Stomach (tissue), 8 donors: ENCODE measurements at regions not wholly inside any gene's neighbourhood (a gene's known extent, or its start where the extent isn't known, plus 50 kb on each side); places are given as distances from the start of the nearest gene placed in this dataset.
A peak's percentile ranks its signal among the peaks of the same experiment; 100 is the strongest.

Source experiments
- DNase-seq, 2 donors: peaks; one replicate each; pipeline versions ENCODE4 v3.0.0 to v3.0.0-alpha.2; 2013 to 2019
- H3K27ac ChIP-seq, 5 donors: fragments of 200-600 bp in 4 of 5; sonication (generic) in 4 of 5; one replicate each; pipeline ENCODE4 v1.5.1; 2013 to 2019; ENCODE audit warnings: mild to moderate bottlenecking in 1 of 5, moderate library complexity in 1 of 5
- H3K27me3 ChIP-seq, 3 donors: fragments of 200-600 bp; sonication (generic); one replicate each; pipeline ENCODE4 v1.5.1; 2017 to 2019; ENCODE audit warnings: mixed run types in 1 of 3
- H3K36me3 ChIP-seq, 4 donors: fragments of 200-600 bp; sonication (generic); 1 replicate in 3 of 4; 2 replicates in 1 of 4; pipeline ENCODE4 v1.5.1; 2016 to 2019
- H3K4me1 ChIP-seq, 4 donors: fragments of 200-600 bp; sonication (generic); one replicate each; pipeline ENCODE4 v1.5.1; 2016 to 2019
- H3K4me3 ChIP-seq, 4 donors: fragments of 200-600 bp; sonication (generic) in 3 of 4; one replicate each; pipeline ENCODE4 v1.5.1; 2016 to 2019; ENCODE audit warnings: mild to moderate bottlenecking in 1 of 4
- H3K9me3 ChIP-seq, 4 donors: fragments of 200-600 bp; sonication (generic); one replicate each; pipeline ENCODE4 v1.5.1; 2016 to 2019
- EP300 ChIP-seq: sonication (generic); formaldehyde crosslinking; IDR thresholded peaks from one replicate; pipeline ENCODE4 v1.6.1; 2017; ENCODE audit warnings: antibody characterized with exemption
- POLR2A ChIP-seq, 4 donors: fragments of 450-650 bp; IDR thresholded peaks; one replicate each; pipeline ENCODE4 v1.6.1; 2016; ENCODE audit warnings: antibody characterized with exemption in 4 of 4, control low read depth in 2 of 4, mild to moderate bottlenecking in 1 of 4, moderate library complexity in 1 of 4
- POLR2AphosphoS5 ChIP-seq, 3 donors: sonication (generic); formaldehyde crosslinking; IDR thresholded peaks; one replicate each; pipeline ENCODE4 v1.6.1; 2016; ENCODE audit warnings: antibody characterized with exemption in 3 of 3
- WGBS, 5 donors: extraction: QIAGEN DNeasy Blood & Tissue Kit in 3 of 5; methylation state at CpG; one replicate each; pipeline versions ENCODE4 v1.1.5 to v1.1.7; 2013 to 2018; 5-methylcytosine and 5-hydroxymethylcytosine counted together
- intact Hi-C: fragments of 100-400 bp; cut with DNase I; formaldehyde crosslinking; loops from one replicate; pipeline ENCODE4 v1.15.1; 2023; ENCODE audit warnings: low total_unique reads
- TF ChIP-seq, protein P1 (sequence below), 7 experiments: fragments of 450-650 bp in 4 of 7; fragments of 200-600 bp in 3 of 7; sonication (generic) in 3 of 7; IDR thresholded peaks; one replicate each; pipeline ENCODE4 v1.5.1; 2016 to 2019; ENCODE audit warnings: antibody characterized with exemption in 7 of 7, control low read depth in 2 of 7, mild to moderate bottlenecking in 1 of 7
- donor health status: healthy with polysubstance abuse.
- donor health status: Bipolar disorder and iron deficiency.
- donor health status: healthy.

DNA sequence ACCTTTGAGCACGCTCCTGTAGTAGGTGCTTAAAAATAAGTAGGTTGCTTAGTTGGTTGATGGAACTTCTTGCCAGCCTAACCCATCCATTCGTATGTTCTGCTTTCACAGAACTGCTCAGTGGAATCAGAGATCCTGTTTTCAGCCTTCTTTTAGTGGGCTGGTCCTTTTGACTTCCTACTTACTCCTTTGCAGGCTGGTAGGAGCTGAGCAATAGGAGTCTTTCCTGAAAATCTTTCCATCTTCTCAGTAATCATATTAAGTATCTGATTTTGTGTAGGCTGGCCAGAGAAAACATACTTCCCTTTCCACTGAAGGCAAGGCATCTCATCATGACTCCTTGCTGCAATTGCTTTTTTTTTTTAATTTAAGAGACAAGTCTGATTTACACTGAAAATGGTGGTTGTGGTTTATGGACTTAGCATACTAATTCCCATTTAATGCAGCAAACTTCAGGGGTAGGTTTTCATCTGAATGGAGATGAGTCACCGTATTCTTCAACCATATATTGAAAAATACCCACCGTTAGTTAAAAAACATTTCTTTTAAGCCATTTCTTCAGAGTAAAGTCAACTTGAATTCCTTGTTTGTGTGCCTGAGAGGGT is 208.0 kb downstream of the ZNF365 start:
- no peak for DNase-seq
- Histone ChIP-seq H3K27me3 (no peaks in the 10 kb centered on the region), H3K4me3 (no peak overlapping the region), H3K36me3 (no peaks in the 10 kb centered on the region), H3K9me3 (no peaks in the 10 kb centered on the region), H3K27ac (peak overlapping the region; percentile 50 to 65 (median 57)), H3K4me1 (peaks cover 0 to 3% (median 0%) of the 10 kb centered on the region in 4 donors)
- TF ChIP-seq EP300 = no peak
- no peak for TF ChIP-seq POLR2A (IDR thresholded peaks at IDR 0.05)
- TF ChIP-seq, protein P1, sequence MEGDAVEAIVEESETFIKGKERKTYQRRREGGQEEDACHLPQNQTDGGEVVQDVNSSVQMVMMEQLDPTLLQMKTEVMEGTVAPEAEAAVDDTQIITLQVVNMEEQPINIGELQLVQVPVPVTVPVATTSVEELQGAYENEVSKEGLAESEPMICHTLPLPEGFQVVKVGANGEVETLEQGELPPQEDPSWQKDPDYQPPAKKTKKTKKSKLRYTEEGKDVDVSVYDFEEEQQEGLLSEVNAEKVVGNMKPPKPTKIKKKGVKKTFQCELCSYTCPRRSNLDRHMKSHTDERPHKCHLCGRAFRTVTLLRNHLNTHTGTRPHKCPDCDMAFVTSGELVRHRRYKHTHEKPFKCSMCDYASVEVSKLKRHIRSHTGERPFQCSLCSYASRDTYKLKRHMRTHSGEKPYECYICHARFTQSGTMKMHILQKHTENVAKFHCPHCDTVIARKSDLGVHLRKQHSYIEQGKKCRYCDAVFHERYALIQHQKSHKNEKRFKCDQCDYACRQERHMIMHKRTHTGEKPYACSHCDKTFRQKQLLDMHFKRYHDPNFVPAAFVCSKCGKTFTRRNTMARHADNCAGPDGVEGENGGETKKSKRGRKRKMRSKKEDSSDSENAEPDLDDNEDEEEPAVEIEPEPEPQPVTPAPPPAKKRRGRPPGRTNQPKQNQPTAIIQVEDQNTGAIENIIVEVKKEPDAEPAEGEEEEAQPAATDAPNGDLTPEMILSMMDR (IDR thresholded peaks at IDR 0.05) = no peak
- WGBS, 5 donors = 54 to 81% (median 65%) methylated on average over 4 of the region's 4 CpGs
- intact Hi-C loops = no loop called here

DNA sequence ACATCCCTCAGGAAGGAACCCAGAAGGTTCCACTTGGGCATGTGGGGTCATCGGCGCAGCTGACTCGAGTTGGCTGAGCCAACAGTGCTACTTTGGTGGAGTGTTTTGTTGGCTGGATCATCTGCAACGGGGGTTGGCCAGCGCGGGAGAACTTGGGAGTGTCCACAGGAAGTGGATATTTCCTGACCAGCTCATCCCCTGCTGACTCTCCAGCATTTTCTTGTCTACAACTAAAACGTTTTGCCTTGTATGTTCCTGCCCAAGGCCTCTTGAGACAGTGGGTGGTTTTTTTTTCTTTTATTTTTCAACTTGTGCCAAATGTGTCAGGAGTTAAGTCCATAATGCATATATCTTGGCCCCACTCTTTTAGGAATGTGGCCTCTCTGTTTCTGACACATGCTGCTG is 208.6 kb downstream of the ZNF365 start:
- intact Hi-C loops = no loop called here
- H3K27me3 ChIP-seq = no peaks in the 10 kb centered on the region
- TF ChIP-seq POLR2AphosphoS5 (IDR thresholded peaks at IDR 0.05) = peak in 1 of 3 donors; percentile 44
- TF ChIP-seq, protein P1 (IDR thresholded peaks at IDR 0.05) = no peak
- WGBS, 5 donors = 42 to 71% (median 63%) methylated on average over 7 of the region's 7 CpGs
- H3K27ac ChIP-seq = peak overlapping the region; percentile 50 to 65 (median 57)
- no peaks in the 10 kb centered on the region for H3K36me3 ChIP-seq
- no peak overlapping the region for H3K4me3 ChIP-seq
- H3K4me1 ChIP-seq = peaks cover 0 to 3% (median 0%) of the 10 kb centered on the region in 4 donors
- peak; percentile 30 to 77 for DNase-seq
- no peaks in the 10 kb centered on the region for H3K9me3 ChIP-seq

DNA sequence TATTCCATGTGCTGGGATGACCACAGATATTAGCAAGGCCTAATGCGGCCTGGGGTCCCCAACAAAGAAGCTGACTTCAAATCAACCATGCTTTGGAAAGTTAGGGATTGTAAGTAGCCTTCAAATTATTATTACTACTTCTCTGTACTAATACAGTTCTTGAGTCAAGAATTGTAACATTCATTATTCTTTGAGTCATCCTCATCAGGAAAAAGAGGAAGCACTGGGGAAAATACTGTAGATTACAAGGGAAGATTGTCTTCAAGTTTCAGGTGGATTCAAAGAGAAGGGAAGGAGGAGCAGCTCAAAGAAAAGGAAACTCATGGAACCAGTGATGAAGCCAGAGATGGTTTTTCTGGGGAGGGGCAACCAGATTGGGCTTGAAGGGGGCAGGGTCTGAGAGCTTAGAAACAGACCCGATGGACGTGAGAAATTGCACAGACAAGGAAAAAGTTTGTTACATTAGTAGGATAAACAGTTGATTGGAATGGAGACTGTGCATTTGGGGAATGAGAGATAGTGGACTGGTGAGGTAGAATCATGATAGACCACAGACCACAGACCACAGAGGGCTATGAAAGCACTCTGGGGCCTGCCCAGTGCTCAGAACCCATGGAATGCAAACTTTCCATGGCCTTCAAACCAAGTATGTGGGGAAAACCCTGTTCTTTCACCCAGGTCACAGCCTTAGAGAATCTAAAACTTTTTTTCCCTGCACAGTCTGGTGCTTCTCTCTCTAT is 209.9 kb downstream of the ZNF365 start:
- Histone ChIP-seq H3K4me1 (peaks cover 0 to 3% (median 0%) of the 10 kb centered on the region in 4 donors), H3K4me3 (no peak overlapping the region), H3K27me3 (no peaks in the 10 kb centered on the region), H3K27ac (peak overlapping the region in 3 of 5 donors; percentile 31 to 59 (median 57)), H3K36me3 (no peaks in the 10 kb centered on the region), H3K9me3 (no peaks in the 10 kb centered on the region)
- TF ChIP-seq EP300 = no peak
- no peak for TF ChIP-seq POLR2AphosphoS5 (IDR thresholded peaks at IDR 0.05)
- no peak for TF ChIP-seq POLR2A (IDR thresholded peaks at IDR 0.05)
- TF ChIP-seq, protein P1 (IDR thresholded peaks at IDR 0.05) = no peak
- DNase-seq = peak in 1 of 2 donors; percentile 12
- 76 to 83% (median 80%) methylated on average over 3 of the region's 3 CpGs for WGBS, 5 donors
- intact Hi-C loops = no loop called here

DNA sequence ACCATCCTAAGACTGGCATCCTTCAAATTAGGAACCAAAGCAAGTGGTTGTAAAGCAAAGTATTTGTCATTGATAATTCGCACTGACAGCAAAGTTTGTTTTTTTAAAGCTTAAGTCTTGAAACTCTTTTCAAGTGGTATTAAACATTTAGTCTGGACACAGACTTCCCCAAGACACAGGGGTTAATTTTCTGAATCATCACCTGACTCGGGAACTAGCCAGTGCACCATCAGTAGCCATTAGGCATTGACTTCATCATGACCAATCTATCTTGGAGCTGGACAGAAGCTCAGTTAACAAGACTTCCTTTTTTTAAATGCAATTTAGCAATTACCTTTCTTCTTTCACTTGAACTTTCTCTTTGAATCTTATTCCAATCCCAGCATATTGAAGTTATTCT is 210.6 kb downstream of the ZNF365 start:
- 64 to 76% (median 72%) methylated on average over 2 of the region's 2 CpGs for WGBS, 5 donors
- Histone ChIP-seq H3K4me1 (peaks cover 0 to 3% (median 0%) of the 10 kb centered on the region in 4 donors), H3K27me3 (no peaks in the 10 kb centered on the region), H3K9me3 (no peaks in the 10 kb centered on the region), H3K27ac (peak overlapping the region in 4 of 5 donors; percentile 13 to 49 (median 28)), H3K36me3 (no peaks in the 10 kb centered on the region), H3K4me3 (no peak overlapping the region)
- no peak for DNase-seq
- intact Hi-C loops = no loop called here
- no peak for TF ChIP-seq POLR2AphosphoS5 (IDR thresholded peaks at IDR 0.05)
- TF ChIP-seq POLR2A (IDR thresholded peaks at IDR 0.05) = no peak
- TF ChIP-seq, protein P1 (IDR thresholded peaks at IDR 0.05) = no peak
- TF ChIP-seq EP300 = no peak
